ENCODE measurements at regions not wholly inside any gene's neighbourhood (a gene's known extent, or its start where the extent isn't known, plus 50 kb on each side); places are given as distances from the start of the nearest gene placed in this dataset.

DNA sequence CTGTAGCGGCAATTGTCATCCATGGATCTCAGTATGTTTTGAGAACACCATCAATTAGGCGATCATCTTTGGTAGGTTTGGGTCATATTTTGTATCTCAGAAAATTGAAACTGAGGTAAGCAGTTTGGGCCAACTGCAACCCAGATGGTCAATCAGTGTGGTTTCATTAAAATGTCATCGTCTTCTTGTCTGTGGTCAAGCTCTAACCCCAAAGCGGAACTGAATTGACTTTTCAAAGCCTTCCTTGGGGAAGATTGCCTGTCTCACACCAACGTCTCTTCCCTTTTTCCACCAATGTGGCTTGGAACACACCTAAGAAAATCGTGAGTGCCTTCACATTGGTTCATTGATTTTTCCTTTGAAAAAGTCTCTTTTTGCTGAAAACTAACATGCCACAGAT, 56.3 kb upstream of the UBAC2 start:
- intact Hi-C loops (cut with DNase I), result no loop called here
- Histone ChIP-seq H3K27ac (no peak overlapping the region), H3K9me3 (no peaks in the 10 kb centered on the region), H3K4me3 (no peak overlapping the region), H3K4me1 (no peaks in the 10 kb centered on the region), H3K36me3 (no peaks in the 10 kb centered on the region), H3K27me3 (peaks cover 15% of the 10 kb centered on the region)
- DNase-seq (no peak), ATAC-seq (peak; percentile 66)
- TF ChIP-seq, protein P1, sequence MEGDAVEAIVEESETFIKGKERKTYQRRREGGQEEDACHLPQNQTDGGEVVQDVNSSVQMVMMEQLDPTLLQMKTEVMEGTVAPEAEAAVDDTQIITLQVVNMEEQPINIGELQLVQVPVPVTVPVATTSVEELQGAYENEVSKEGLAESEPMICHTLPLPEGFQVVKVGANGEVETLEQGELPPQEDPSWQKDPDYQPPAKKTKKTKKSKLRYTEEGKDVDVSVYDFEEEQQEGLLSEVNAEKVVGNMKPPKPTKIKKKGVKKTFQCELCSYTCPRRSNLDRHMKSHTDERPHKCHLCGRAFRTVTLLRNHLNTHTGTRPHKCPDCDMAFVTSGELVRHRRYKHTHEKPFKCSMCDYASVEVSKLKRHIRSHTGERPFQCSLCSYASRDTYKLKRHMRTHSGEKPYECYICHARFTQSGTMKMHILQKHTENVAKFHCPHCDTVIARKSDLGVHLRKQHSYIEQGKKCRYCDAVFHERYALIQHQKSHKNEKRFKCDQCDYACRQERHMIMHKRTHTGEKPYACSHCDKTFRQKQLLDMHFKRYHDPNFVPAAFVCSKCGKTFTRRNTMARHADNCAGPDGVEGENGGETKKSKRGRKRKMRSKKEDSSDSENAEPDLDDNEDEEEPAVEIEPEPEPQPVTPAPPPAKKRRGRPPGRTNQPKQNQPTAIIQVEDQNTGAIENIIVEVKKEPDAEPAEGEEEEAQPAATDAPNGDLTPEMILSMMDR (IDR thresholded peaks at IDR 0.05), result no peak

DNA sequence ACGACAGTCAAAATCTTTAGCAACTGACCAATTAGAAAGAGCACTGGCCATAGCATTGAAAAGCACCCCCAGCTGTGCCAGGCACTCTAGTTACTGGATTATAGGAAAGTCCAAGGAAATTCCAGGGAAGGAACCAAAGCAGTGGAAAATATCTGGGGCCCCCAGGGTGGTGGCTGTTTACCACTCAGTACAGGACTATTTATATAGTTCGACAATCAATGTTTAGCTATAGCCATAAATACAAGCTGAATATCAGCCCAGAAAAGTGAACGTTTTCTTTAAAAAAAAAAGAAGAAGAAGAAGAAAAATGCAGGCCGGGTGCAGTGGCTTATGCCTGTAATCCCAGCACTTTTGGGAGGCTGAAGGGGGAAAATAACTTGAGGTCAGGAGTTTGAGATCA, 55.2 kb upstream of the UBAC2 start:
- Histone ChIP-seq H3K4me1 (no peaks in the 10 kb centered on the region), H3K27me3 (peaks cover 10% of the 10 kb centered on the region), H3K36me3 (no peaks in the 10 kb centered on the region), H3K27ac (no peak overlapping the region), H3K4me3 (no peak overlapping the region), H3K9me3 (no peaks in the 10 kb centered on the region)
- intact Hi-C loops (cut with DNase I), result no loop called here
- TF ChIP-seq, protein P1 (IDR thresholded peaks at IDR 0.05), result no peak
- DNase-seq (no peak), ATAC-seq (no peak)

DNA sequence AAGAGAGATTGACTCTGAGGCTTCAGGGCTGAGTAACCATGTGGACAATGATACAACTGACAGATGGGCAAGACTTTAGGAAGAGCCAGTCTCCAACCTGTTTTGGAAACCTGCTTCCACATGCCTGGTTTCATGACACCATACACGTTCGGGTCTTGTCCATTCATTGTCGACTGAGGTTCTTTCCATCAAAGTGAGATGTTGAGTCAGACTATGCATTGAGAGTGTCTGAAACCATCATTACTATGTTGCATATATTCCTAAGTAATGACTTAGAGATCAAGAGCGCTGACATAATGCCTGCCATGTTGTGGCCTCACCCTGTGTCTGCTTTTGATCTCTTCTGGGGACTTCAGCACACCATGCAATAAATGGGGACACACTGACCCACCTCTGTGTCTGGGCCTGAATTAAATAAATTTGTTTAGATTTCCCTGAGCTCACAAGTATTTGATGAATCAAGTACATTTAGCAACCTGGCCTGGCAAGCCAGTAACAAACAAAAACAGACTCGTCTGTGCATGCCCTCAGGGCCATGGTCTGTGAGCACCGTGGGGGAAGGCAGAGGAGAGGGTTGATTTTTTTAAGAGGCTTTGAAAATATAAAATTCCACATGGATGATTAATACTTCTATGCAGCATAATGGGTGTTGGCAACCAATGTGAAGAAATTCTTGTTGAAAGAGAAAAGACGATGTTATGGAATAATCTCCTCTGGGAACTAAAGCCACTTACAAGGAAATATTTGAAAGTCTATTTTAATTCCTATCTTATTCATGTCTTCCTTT, 49.9 kb upstream of the UBAC2 start:
- Histone ChIP-seq H3K27ac (no peak overlapping the region), H3K36me3 (no peaks in the 10 kb centered on the region), H3K4me1 (no peaks in the 10 kb centered on the region), H3K4me3 (no peak overlapping the region), H3K9me3 (no peaks in the 10 kb centered on the region), H3K27me3 (no peaks in the 10 kb centered on the region)
- intact Hi-C loops (cut with DNase I), result no loop called here
- no peak for DNase-seq
- TF ChIP-seq, protein P1 (IDR thresholded peaks at IDR 0.05), result no peak
- no peak for ATAC-seq
